Stomach (tissue), 8 donors: ENCODE measurements at regions not wholly inside any gene's neighbourhood (a gene's known extent, or its start where the extent isn't known, plus 50 kb on each side); places are given as distances from the start of the nearest gene placed in this dataset.
A peak's percentile ranks its signal among the peaks of the same experiment; 100 is the strongest.

Source experiments
- DNase-seq, 2 donors: peaks; one replicate each; pipeline versions ENCODE4 v3.0.0 to v3.0.0-alpha.2; 2013 to 2019
- H3K27ac ChIP-seq, 5 donors: fragments of 200-600 bp in 4 of 5; sonication (generic) in 4 of 5; one replicate each; pipeline ENCODE4 v1.5.1; 2013 to 2019; ENCODE audit warnings: mild to moderate bottlenecking in 1 of 5, moderate library complexity in 1 of 5
- H3K27me3 ChIP-seq, 3 donors: fragments of 200-600 bp; sonication (generic); one replicate each; pipeline ENCODE4 v1.5.1; 2017 to 2019; ENCODE audit warnings: mixed run types in 1 of 3
- H3K36me3 ChIP-seq, 4 donors: fragments of 200-600 bp; sonication (generic); 1 replicate in 3 of 4; 2 replicates in 1 of 4; pipeline ENCODE4 v1.5.1; 2016 to 2019
- H3K4me1 ChIP-seq, 4 donors: fragments of 200-600 bp; sonication (generic); one replicate each; pipeline ENCODE4 v1.5.1; 2016 to 2019
- H3K4me3 ChIP-seq, 4 donors: fragments of 200-600 bp; sonication (generic) in 3 of 4; one replicate each; pipeline ENCODE4 v1.5.1; 2016 to 2019; ENCODE audit warnings: mild to moderate bottlenecking in 1 of 4
- H3K9me3 ChIP-seq, 4 donors: fragments of 200-600 bp; sonication (generic); one replicate each; pipeline ENCODE4 v1.5.1; 2016 to 2019
- CTCF ChIP-seq, 7 experiments: fragments of 450-650 bp in 4 of 7; fragments of 200-600 bp in 3 of 7; sonication (generic) in 3 of 7; IDR thresholded peaks; one replicate each; pipeline ENCODE4 v1.5.1; 2016 to 2019; ENCODE audit warnings: antibody characterized with exemption in 7 of 7, control low read depth in 2 of 7, mild to moderate bottlenecking in 1 of 7
- EP300 ChIP-seq: sonication (generic); formaldehyde crosslinking; IDR thresholded peaks from one replicate; pipeline ENCODE4 v1.6.1; 2017; ENCODE audit warnings: antibody characterized with exemption
- POLR2A ChIP-seq, 4 donors: fragments of 450-650 bp; IDR thresholded peaks; one replicate each; pipeline ENCODE4 v1.6.1; 2016; ENCODE audit warnings: antibody characterized with exemption in 4 of 4, control low read depth in 2 of 4, mild to moderate bottlenecking in 1 of 4, moderate library complexity in 1 of 4
- POLR2AphosphoS5 ChIP-seq, 3 donors: sonication (generic); formaldehyde crosslinking; IDR thresholded peaks; one replicate each; pipeline ENCODE4 v1.6.1; 2016; ENCODE audit warnings: antibody characterized with exemption in 3 of 3
- WGBS, 5 donors: extraction: QIAGEN DNeasy Blood & Tissue Kit in 3 of 5; methylation state at CpG; one replicate each; pipeline versions ENCODE4 v1.1.5 to v1.1.7; 2013 to 2018; 5-methylcytosine and 5-hydroxymethylcytosine counted together
- intact Hi-C: fragments of 100-400 bp; cut with DNase I; formaldehyde crosslinking; loops from one replicate; pipeline ENCODE4 v1.15.1; 2023; ENCODE audit warnings: low total_unique reads
- donor health status: healthy with polysubstance abuse.
- donor health status: Bipolar disorder and iron deficiency.
- donor health status: healthy.

GRCh38 chr4:89486673-89487072 is 179.1 kb upstream of the GPRIN3 start:
- TF ChIP-seq EP300, result no peak
- TF ChIP-seq CTCF (IDR thresholded peaks at IDR 0.05), result no peak
- TF ChIP-seq POLR2A (IDR thresholded peaks at IDR 0.05), result no peak
- TF ChIP-seq POLR2AphosphoS5 (IDR thresholded peaks at IDR 0.05), result no peak
- intact Hi-C loops, result no loop called here
- Histone ChIP-seq H3K27me3 (no peaks in the 10 kb centered on the region), H3K4me1 (peaks cover 0 to 8% (median 1%) of the 10 kb centered on the region in 4 donors), H3K4me3 (no peak overlapping the region), H3K9me3 (no peaks in the 10 kb centered on the region), H3K27ac (no peak overlapping the region), H3K36me3 (no peaks in the 10 kb centered on the region)
- DNase-seq, result no peak

DNA sequence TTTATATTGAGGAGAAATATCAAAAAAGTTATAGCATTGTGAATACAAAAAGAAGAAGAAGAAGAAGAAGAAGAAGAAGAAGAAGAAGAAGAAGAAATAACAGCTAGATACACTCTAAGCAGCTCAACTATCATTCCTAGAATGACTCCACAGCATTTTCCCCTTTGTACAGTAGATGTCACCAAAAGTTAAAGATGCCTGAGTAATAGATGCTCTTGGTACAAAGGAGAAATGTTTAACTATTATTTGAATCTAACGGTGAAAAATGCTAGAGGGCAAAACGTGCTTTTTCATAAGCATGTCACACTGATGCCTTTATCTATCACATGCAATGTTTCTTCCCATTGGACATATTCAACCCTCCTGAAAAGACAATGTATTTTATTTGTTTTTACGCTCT is 178.4 kb upstream of the GPRIN3 start:
- H3K27ac ChIP-seq, result no peak overlapping the region
- WGBS, 5 donors, result 34 to 40% (median 37%) methylated on average over 3 of the region's 3 CpGs
- intact Hi-C loops, result no loop called here
- H3K9me3 ChIP-seq, result peaks cover 0 to under 1% (median 0%) of the 10 kb centered on the region in 4 donors
- no peaks in the 10 kb centered on the region for H3K27me3 ChIP-seq
- TF ChIP-seq POLR2A (IDR thresholded peaks at IDR 0.05) (no peak), POLR2AphosphoS5 (IDR thresholded peaks at IDR 0.05) (no peak), CTCF (IDR thresholded peaks at IDR 0.05) (peak in 1 of 7 experiments; percentile 23)
- DNase-seq, result peak in 1 of 2 donors; percentile 55
- H3K4me3 ChIP-seq, result no peak overlapping the region
- no peaks in the 10 kb centered on the region for H3K36me3 ChIP-seq
- peaks cover 0 to 8% (median 1%) of the 10 kb centered on the region in 4 donors for H3K4me1 ChIP-seq

DNA sequence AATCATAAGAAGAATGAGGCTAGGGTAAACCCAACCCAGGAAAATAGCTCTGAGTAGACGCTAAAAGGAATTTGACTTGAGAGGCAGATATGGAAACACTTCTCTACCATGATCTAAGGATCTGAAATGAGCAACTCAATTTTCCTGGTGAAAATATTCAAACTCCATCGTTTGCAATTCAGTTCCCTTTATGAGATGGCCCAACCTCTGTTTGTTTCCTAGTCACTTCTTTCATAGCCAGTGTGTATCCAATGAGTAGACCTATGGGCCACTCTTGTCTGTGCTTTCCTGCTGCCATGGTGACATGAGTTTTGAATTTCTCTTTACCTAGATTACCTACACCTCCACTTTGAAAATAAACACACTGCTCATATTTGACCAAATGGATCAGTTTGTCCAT is 176.2 kb upstream of the GPRIN3 start:
- Histone ChIP-seq H3K9me3 (peaks cover 0 to 3% (median 0%) of the 10 kb centered on the region in 4 donors), H3K36me3 (no peaks in the 10 kb centered on the region), H3K27ac (no peak overlapping the region), H3K4me3 (no peak overlapping the region), H3K27me3 (no peaks in the 10 kb centered on the region), H3K4me1 (no peaks in the 10 kb centered on the region)
- TF ChIP-seq POLR2A (IDR thresholded peaks at IDR 0.05) (no peak), CTCF (IDR thresholded peaks at IDR 0.05) (no peak), POLR2AphosphoS5 (IDR thresholded peaks at IDR 0.05) (no peak)
- intact Hi-C loops, result no loop called here
- 74 to 82% (median 76%) methylated on average over 2 of the region's 2 CpGs for WGBS, 5 donors
- DNase-seq, result no peak

- Histone ChIP-seq H3K4me3 (no peak overlapping the region), H3K4me1 (no peaks in the 10 kb centered on the region), H3K27me3 (no peaks in the 10 kb centered on the region), H3K27ac (no peak overlapping the region), H3K36me3 (no peaks in the 10 kb centered on the region), H3K9me3 (peaks cover 0 to 3% (median 0%) of the 10 kb centered on the region in 4 donors)
- WGBS, 5 donors, result 95 to 98% (median 97%) methylated on average over 8 of the region's 8 CpGs
- no peak for DNase-seq
- intact Hi-C loops, result no loop called here
- TF ChIP-seq POLR2AphosphoS5 (IDR thresholded peaks at IDR 0.05) (no peak), EP300 (no peak), POLR2A (IDR thresholded peaks at IDR 0.05) (no peak), CTCF (IDR thresholded peaks at IDR 0.05) (no peak)
Measured at GRCh38 chr4:89482926-89483595, 175.5 kb upstream of the GPRIN3 start.
